HCT116 (cell line): ENCODE measurements at regions not wholly inside any gene's neighbourhood (a gene's known extent, or its start where the extent isn't known, plus 50 kb on each side); places are given as distances from the start of the nearest gene placed in this dataset.

Experiments used
- ATAC-seq: fragments of 200-7000 bp; cut with Tn5 transposase; 2 replicates; pipeline ENCODE4 v1.9.1; 2020; ENCODE audit warnings: mild to moderate bottlenecking, moderate library complexity
- BruUV-seq: library from RNA; stranded (reverse); fragments of 400-500 nt; replicated peaks from 2 replicates; lab custom pipeline; 2021; lab: Mats Ljungman, UMichigan
- CTCF ChIA-PET: fragments of 300-600 bp; sonication (Branson Sonifier 250); formaldehyde crosslinking; loops from one replicate; lab custom pipeline; 2021; ENCODE audit warnings: antibody characterized with exemption; lab: Charles Lee
- POLR2A ChIA-PET: fragments of 300-600, 350-600 bp; sonication (Branson Sonifier 250); formaldehyde crosslinking; loops from one replicate; lab custom pipeline; 2021; ENCODE audit warnings: antibody characterized with exemption; lab: Charles Lee
- RAD21 ChIA-PET, 2 experiments: fragments of 300-600 bp; sonication (Branson Sonifier 250); formaldehyde crosslinking; loops; one replicate each; lab custom pipeline; 2023; ENCODE audit warnings: low total read pairs in 2 of 2; ENCODE audit not compliant: uncharacterized antibody in 2 of 2, unreplicated experiment in 2 of 2, low non-redundant PET in 1 of 2; lab: Charles Lee
- DNase-seq: peaks from one replicate; pipeline ENCODE4 v3.0.0-alpha.2; 2010; ENCODE audit warnings: low read depth, low spot score
- H2AFZ ChIP-seq: fragments of 200-600 bp; shearing (Covaris generic), sonication (generic); 2 replicates; pipeline ENCODE4 v1.6.1; 2017; ENCODE audit warnings: low read depth, mixed run types, mixed read lengths, antibody characterized with exemption, low read length; ENCODE audit not compliant: poor library complexity, severe bottlenecking
- H3K27ac ChIP-seq: 2 replicates; pipeline ENCODE4 v1.5.1; 2012; ENCODE audit warnings: low read depth, low read length
- H3K27me3 ChIP-seq: fragments of 200-600 bp; sonication (generic); 2 replicates; pipeline ENCODE4 v1.6.1; 2016; ENCODE audit warnings: mixed run types, low read length, mixed read lengths; ENCODE audit not compliant: insufficient read depth
- H3K36me3 ChIP-seq, 2 experiments: fragments of 200-500 bp in 1 of 2; fragments of 200-600 bp in 1 of 2; sonication (Bioruptor generic) in 1 of 2; sonication (generic) in 1 of 2; 2 replicates each; pipeline versions ENCODE4 v1.5.1 to v1.6.1; 2014 to 2016; ENCODE audit warnings: low read length in 2 of 2, inconsistent platforms in 1 of 2, mixed read lengths in 1 of 2, mixed run types in 1 of 2; ENCODE audit not compliant: insufficient read depth in 2 of 2, control insufficient read depth in 1 of 2
- H3K4me1 ChIP-seq, 2 experiments: fragments of 200-600 bp in 1 of 2; sonication (generic) in 1 of 2; 2 replicates each; pipeline versions ENCODE4 v1.5.1 to v1.6.1; 2012 to 2017; ENCODE audit warnings: low read length in 2 of 2, inconsistent platforms in 1 of 2, mild to moderate bottlenecking in 1 of 2, mixed read lengths in 1 of 2, mixed run types in 1 of 2, moderate library complexity in 1 of 2; ENCODE audit not compliant: insufficient read depth in 2 of 2, control insufficient read depth in 1 of 2
- H3K4me2 ChIP-seq: fragments of 200-600 bp; sonication (generic); 2 replicates; pipeline ENCODE4 v1.6.1; 2017; ENCODE audit warnings: mixed run types, low read length, mixed read lengths
- H3K4me3 ChIP-seq, 2 experiments: fragments of 200-600 bp in 1 of 2; sonication (generic) in 1 of 2; replicated peaks in 1 of 2; 2 replicates each; pipeline ENCODE4 v1.5.1; 2011 to 2016; ENCODE audit warnings: low read length in 2 of 2, control low read depth in 1 of 2, low read depth in 1 of 2, mild to moderate bottlenecking in 1 of 2, mixed read lengths in 1 of 2, mixed run types in 1 of 2
- H3K79me2 ChIP-seq: fragments of 200-600 bp; sonication (generic); 2 replicates; pipeline ENCODE4 v1.6.1; 2017; ENCODE audit warnings: mild to moderate bottlenecking, mixed run types, low read length, moderate library complexity, mixed read lengths; ENCODE audit not compliant: insufficient read depth
- H3K9ac ChIP-seq: fragments of 200-600 bp; sonication (generic); 2 replicates; pipeline ENCODE4 v1.6.1; 2016; ENCODE audit warnings: low read length, mixed read lengths
- H3K9me2 ChIP-seq: fragments of 200-600 bp; sonication (generic), shearing (Covaris generic); 2 replicates; pipeline ENCODE4 v1.6.1; 2017; ENCODE audit warnings: mixed run types, mild to moderate bottlenecking, moderate library complexity; ENCODE audit not compliant: insufficient read depth
- H3K9me3 ChIP-seq, 2 experiments: fragments of 200-500 bp in 1 of 2; fragments of 200-600 bp in 1 of 2; sonication (Bioruptor generic) in 1 of 2; sonication (generic) in 1 of 2; 2 replicates each; pipeline ENCODE4 v1.6.1; 2014 to 2017; ENCODE audit warnings: low read length in 2 of 2, mixed read lengths in 2 of 2, inconsistent platforms in 1 of 2, low read depth in 1 of 2, mild to moderate bottlenecking in 1 of 2, mixed run types in 1 of 2, moderate library complexity in 1 of 2; ENCODE audit not compliant: control insufficient read depth in 1 of 2, insufficient read depth in 1 of 2
- H4K20me1 ChIP-seq: fragments of 200-600 bp; sonication (generic), shearing (Covaris generic); 2 replicates; pipeline ENCODE4 v1.6.1; 2017; ENCODE audit warnings: mixed run types, mild to moderate bottlenecking, moderate library complexity; ENCODE audit not compliant: insufficient read depth
- ATF3 ChIP-seq: IDR thresholded peaks from 2 replicates; pipeline ENCODE4 v1.6.1; 2012
- CEBPB ChIP-seq: IDR thresholded peaks from 2 replicates; pipeline ENCODE4 v1.6.1; 2012; ENCODE audit warnings: low read depth
- EGR1 ChIP-seq: IDR thresholded peaks from 2 replicates; pipeline ENCODE4 v1.6.1; 2012; ENCODE audit warnings: low read depth
- ELF1 ChIP-seq: IDR thresholded peaks from 2 replicates; pipeline ENCODE4 v1.6.1; 2012; ENCODE audit warnings: low read depth, borderline replicate concordance
- EZH2 ChIP-seq: fragments of 200-600 bp; sonication (generic); IDR thresholded peaks from 2 replicates; pipeline ENCODE4 v1.6.1; 2017; ENCODE audit warnings: antibody characterized with exemption, mixed run types
- MAX ChIP-seq: IDR thresholded peaks from 2 replicates; pipeline ENCODE4 v1.6.1; 2012
- REST ChIP-seq: IDR thresholded peaks from 2 replicates; pipeline ENCODE4 v1.6.1; 2012; ENCODE audit warnings: low read depth
- YY1 ChIP-seq: IDR thresholded peaks from 2 replicates; pipeline ENCODE4 v1.6.1; 2011; ENCODE audit warnings: low read length, low read depth, moderate library complexity, mild to moderate bottlenecking; ENCODE audit not compliant: insufficient replicate concordance; ENCODE audit errors: extremely low read depth
- ZBTB33 ChIP-seq: IDR thresholded peaks from 2 replicates; pipeline ENCODE4 v1.6.1; 2011; ENCODE audit warnings: mild to moderate bottlenecking, low read length, moderate library complexity; ENCODE audit not compliant: insufficient replicate concordance; ENCODE audit errors: extremely low read depth
- ZFX ChIP-seq: fragments of 450-650 bp; IDR thresholded peaks from 2 replicates; pipeline ENCODE4 v1.6.1; 2017
- ZNF274 ChIP-seq: fragments of 200-500 bp; sonication (Bioruptor generic); IDR thresholded peaks from 2 replicates; pipeline ENCODE4 v1.6.1; 2014; ENCODE audit warnings: mild to moderate bottlenecking, low read depth, low read length, inconsistent platforms
- intact Hi-C: fragments of 100-400 bp; cut with micrococcal nuclease; formaldehyde crosslinking; loops from 2 replicates; pipeline ENCODE4 v1.10.0; 2022

GRCh38 chr2:136482966-136483365 lies 282.4 kb upstream of the THSD7B start:
- ATAC-seq (no peak), DNase-seq (no peak)
- H3K27ac ChIP-seq, result no peak overlapping the region
- H3K9me2 ChIP-seq, result no peaks in the 10 kb centered on the region
- no peaks in the 10 kb centered on the region for H3K79me2 ChIP-seq
- intact Hi-C loops, result no loop called here
- TF ChIP-seq CEBPB (no peak), ZBTB33 (no peak), ATF3 (no peak), EZH2 (no peak), MAX (no peak), ZFX (no peak), ZNF274 (no peak), YY1 (no peak), EGR1 (no peak), REST (no peak), ELF1 (no peak)
- no peaks in the 10 kb centered on the region for H4K20me1 ChIP-seq
- POLR2A ChIA-PET, result no interaction called here
- H3K4me1 ChIP-seq, result no peaks in the 10 kb centered on the region
- no TSS peak for BruUV-seq
- H3K36me3 ChIP-seq, result no peaks in the 10 kb centered on the region; a peak in 1 of 4 replicates
- H3K27me3 ChIP-seq, result peaks cover 17% of the 10 kb centered on the region
- H3K9ac ChIP-seq, result no peak overlapping the region
- no peak overlapping the region for H2AFZ ChIP-seq
- RAD21 ChIA-PET, result no interaction called here
- H3K4me3 ChIP-seq, result no peak overlapping the region
- CTCF ChIA-PET, result no interaction called here
- no peaks in the 10 kb centered on the region for H3K9me3 ChIP-seq
- no peak overlapping the region for H3K4me2 ChIP-seq
